OCI-LY3 (cell line): ENCODE measurements at regions not wholly inside any gene's neighbourhood (a gene's known extent, or its start where the extent isn't known, plus 50 kb on each side); places are given as distances from the start of the nearest gene placed in this dataset.

Experiments used
- H2AFZ ChIP-seq: fragments of 200-600, 300-600 bp; shearing (Covaris generic); 2 replicates; pipeline ENCODE4 v1.6.0; 2014; ENCODE audit warnings: antibody characterized with exemption, low read depth, low read length
- H3K27ac ChIP-seq: fragments of 200-600, 300-600 bp; sonication (generic); 2 replicates; pipeline ENCODE4 v1.5.1; 2014; ENCODE audit warnings: mild to moderate bottlenecking, low read length, moderate library complexity, mixed read lengths
- H3K27me3 ChIP-seq: fragments of 200-600, 300-600 bp; sonication (generic); 2 replicates; pipeline ENCODE4 v1.6.1; 2014; ENCODE audit warnings: low read depth, low read length, mixed read lengths
- H3K36me3 ChIP-seq: fragments of 200-600, 300-600 bp; sonication (generic); replicated peaks from 2 replicates; pipeline ENCODE3; 2014; ENCODE audit warnings: low read depth, low read length, mixed read lengths
- H3K4me1 ChIP-seq: fragments of 300-600, 200-600 bp; sonication (generic); 2 replicates; pipeline ENCODE4 v1.6.1; 2014; ENCODE audit warnings: low read length, mixed read lengths
- H3K4me2 ChIP-seq: fragments of 200-600, 300-600 bp; sonication (generic); 2 replicates; pipeline ENCODE4 v1.6.1; 2014; ENCODE audit warnings: low read length, mixed read lengths
- H3K4me3 ChIP-seq: fragments of 300-600, 200-600 bp; sonication (generic); 2 replicates; pipeline ENCODE4 v1.5.1; 2014; ENCODE audit warnings: antibody characterized with exemption, mild to moderate bottlenecking, low read length, moderate library complexity
- H3K79me2 ChIP-seq: fragments of 300-600, 200-600 bp; shearing (Covaris generic); 2 replicates; pipeline ENCODE4 v1.6.1; 2014; ENCODE audit warnings: mild to moderate bottlenecking, low read length, mixed read lengths
- H3K9ac ChIP-seq: fragments of 300-600, 200-600 bp; shearing (Covaris generic); 2 replicates; pipeline ENCODE4 v1.6.0; 2014; ENCODE audit warnings: mild to moderate bottlenecking, low read length, moderate library complexity
- H3K9me3 ChIP-seq: fragments of 200-600, 300-600 bp; shearing (Covaris generic); 2 replicates; pipeline ENCODE4 v1.6.1; 2014; ENCODE audit warnings: low read length, mixed read lengths; ENCODE audit not compliant: insufficient read depth
- H4K20me1 ChIP-seq: fragments of 200-600, 300-600 bp; sonication (generic); 2 replicates; pipeline ENCODE4 v1.6.1; 2016; ENCODE audit warnings: low read length, mixed read lengths; ENCODE audit not compliant: insufficient read depth
- CTCF ChIP-seq: fragments of 200-600, 300-600 bp; sonication (generic); IDR thresholded peaks from 2 replicates; pipeline ENCODE4 v1.5.1; 2014; ENCODE audit warnings: antibody characterized with exemption, low read length, low read depth
- EZH2phosphoT487 ChIP-seq: fragments of 200-600 bp; shearing (Covaris generic); IDR thresholded peaks from 2 replicates; pipeline ENCODE4 v1.6.1; 2018; ENCODE audit warnings: antibody characterized with exemption, mixed run types, low read depth

GRCh38 chr14:98602983-98603382 is 669.0 kb downstream of the BCL11B start:
- H3K4me1 ChIP-seq = no peaks in the 10 kb centered on the region
- H3K79me2 ChIP-seq = no peaks in the 10 kb centered on the region
- H2AFZ ChIP-seq = no peak overlapping the region; the same call in 1 of the 2 replicates
- TF ChIP-seq EZH2phosphoT487 (no peak), CTCF (no peak)
- H3K36me3 ChIP-seq = no peaks in the 10 kb centered on the region
- H3K9ac ChIP-seq = no peak overlapping the region
- H3K27ac ChIP-seq = no peak overlapping the region
- H3K4me3 ChIP-seq = no peak overlapping the region
- H3K4me2 ChIP-seq = no peak overlapping the region
- H4K20me1 ChIP-seq = no peaks in the 10 kb centered on the region
- H3K27me3 ChIP-seq = no peaks in the 10 kb centered on the region
- no peaks in the 10 kb centered on the region for H3K9me3 ChIP-seq

DNA sequence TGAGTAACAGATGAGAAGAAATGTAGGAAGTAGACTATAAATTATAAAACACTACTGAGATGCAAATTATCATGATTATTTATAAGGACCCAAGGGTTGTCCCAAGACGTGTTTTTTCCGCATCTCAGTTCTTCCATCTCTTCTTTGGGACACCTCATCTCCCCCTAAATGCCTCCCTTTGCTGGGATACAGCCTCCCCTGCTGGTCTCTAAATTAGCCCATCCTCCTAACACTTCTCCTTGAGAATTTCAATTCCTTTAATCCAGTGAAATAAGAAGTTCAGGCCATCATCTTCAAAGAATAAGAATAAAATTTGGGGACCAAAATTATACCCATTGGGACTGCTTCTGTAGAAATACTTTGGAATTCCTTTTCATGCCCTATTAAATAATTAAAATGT is 667.0 kb downstream of the BCL11B start:
- no peak overlapping the region for H3K9ac ChIP-seq
- H3K36me3 ChIP-seq = no peaks in the 10 kb centered on the region
- no peak overlapping the region for H3K4me2 ChIP-seq
- no peak overlapping the region for H2AFZ ChIP-seq
- TF ChIP-seq EZH2phosphoT487 = no peak
- TF ChIP-seq CTCF = peak; percentile 13; the same call in 1 of the 2 replicates
- no peaks in the 10 kb centered on the region for H3K79me2 ChIP-seq
- peaks cover 3% of the 10 kb centered on the region; the same call in 1 of the 2 replicates for H3K4me1 ChIP-seq
- H3K27ac ChIP-seq = no peak overlapping the region
- H4K20me1 ChIP-seq = no peaks in the 10 kb centered on the region
- no peaks in the 10 kb centered on the region for H3K27me3 ChIP-seq
- H3K9me3 ChIP-seq = no peaks in the 10 kb centered on the region
- no peak overlapping the region for H3K4me3 ChIP-seq

DNA sequence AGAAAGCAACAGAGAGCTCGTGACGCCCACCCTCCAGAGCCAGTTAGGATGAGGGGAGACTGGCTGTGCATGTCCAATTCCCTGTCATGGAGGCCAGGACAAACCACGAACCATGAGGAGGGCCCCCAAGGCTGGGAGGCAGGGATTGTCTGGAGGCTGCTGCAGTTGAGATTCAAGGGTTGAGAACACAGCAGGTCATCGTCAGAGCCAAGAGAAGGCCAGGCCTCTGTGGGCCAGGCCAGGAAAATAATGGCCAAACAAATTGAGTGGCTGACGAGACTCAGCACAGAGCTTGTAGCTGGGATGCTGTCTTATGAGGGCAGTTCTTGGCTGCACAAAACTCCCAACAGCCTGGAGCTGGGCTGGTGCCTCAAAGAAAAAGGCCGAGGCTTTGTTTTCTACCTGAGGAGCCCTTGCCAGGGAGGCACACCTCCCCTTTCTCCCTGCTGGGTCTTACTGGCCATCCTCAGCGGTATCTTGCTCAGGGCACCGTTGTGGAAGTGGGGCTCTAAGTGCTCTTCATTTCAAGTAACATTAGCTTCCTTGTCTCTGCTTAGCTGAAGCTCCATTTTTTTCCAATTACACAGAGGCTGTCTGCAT is 665.9 kb downstream of the BCL11B start:
- Histone ChIP-seq H3K4me2 (no peak overlapping the region), H4K20me1 (no peaks in the 10 kb centered on the region), H3K36me3 (no peaks in the 10 kb centered on the region), H3K9ac (no peak overlapping the region), H3K27ac (no peak overlapping the region), H3K9me3 (no peaks in the 10 kb centered on the region), H3K4me3 (no peak overlapping the region), H2AFZ (no peak overlapping the region), H3K79me2 (no peaks in the 10 kb centered on the region), H3K4me1 (peaks cover 3% of the 10 kb centered on the region; the same call in 1 of the 2 replicates), H3K27me3 (no peaks in the 10 kb centered on the region)
- TF ChIP-seq CTCF (no peak), EZH2phosphoT487 (no peak)

DNA sequence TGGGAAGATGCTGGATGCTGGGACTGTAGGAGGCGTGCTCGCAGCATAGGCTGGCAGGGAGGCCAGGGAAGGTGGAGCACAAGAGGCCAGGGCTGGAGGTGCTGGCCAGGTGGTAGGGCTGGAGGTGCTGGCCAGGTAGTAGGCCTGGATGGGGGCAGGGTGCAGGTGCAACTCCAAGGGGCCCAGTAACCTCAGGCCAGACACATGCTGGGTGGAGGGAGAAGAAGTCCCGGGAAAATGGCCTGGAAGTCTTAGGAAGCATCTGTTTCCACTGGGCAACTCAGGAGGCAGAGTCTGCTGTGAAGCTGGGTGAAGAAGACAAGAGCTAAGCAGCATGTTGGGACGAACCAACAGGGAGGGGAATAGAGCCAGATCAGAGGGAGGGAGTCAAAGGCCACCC is 665.2 kb downstream of the BCL11B start:
- H3K4me3 ChIP-seq = no peak overlapping the region
- H3K27ac ChIP-seq = no peak overlapping the region
- H3K4me2 ChIP-seq = no peak overlapping the region
- no peaks in the 10 kb centered on the region for H4K20me1 ChIP-seq
- no peaks in the 10 kb centered on the region for H3K79me2 ChIP-seq
- H3K9ac ChIP-seq = no peak overlapping the region
- TF ChIP-seq EZH2phosphoT487 (no peak), CTCF (no peak)
- no peak overlapping the region for H2AFZ ChIP-seq
- H3K9me3 ChIP-seq = no peaks in the 10 kb centered on the region
- no peaks in the 10 kb centered on the region for H3K36me3 ChIP-seq
- no peaks in the 10 kb centered on the region for H3K27me3 ChIP-seq
- peaks cover 3% of the 10 kb centered on the region; the same call in 1 of the 2 replicates for H3K4me1 ChIP-seq
